HG02885 (cell line): ENCODE measurements at regions not wholly inside any gene's neighbourhood (a gene's known extent, or its start where the extent isn't known, plus 50 kb on each side); places are given as distances from the start of the nearest gene placed in this dataset.
"Not testable (repeated sequence)": the region's sequence is repeated elsewhere in the genome, so short reads cannot be mapped to it uniquely, and the experiment has no call there.

Experiments
- ATAC-seq: cut with Tn5 transposase; IDR thresholded peaks from one replicate; pipeline ENCODE4 v1.9.1; 2021; ENCODE audit warnings: mild to moderate bottlenecking; ENCODE audit not compliant: unreplicated experiment, poor library complexity

GRCh38 chr21:28336314-28336713 is 656.4 kb downstream of the LTN1 start:
- no peak for ATAC-seq

- ATAC-seq, result no peak
Observed at GRCh38 chr21:28334407-28334806, 658.3 kb downstream of the LTN1 start.

GRCh38 chr21:28333578-28334075 is 659.0 kb downstream of the LTN1 start:
- no peak for ATAC-seq

GRCh38 chr21:28332796-28333195 is 659.9 kb downstream of the LTN1 start:
- no peak for ATAC-seq

- ATAC-seq, result no peak
Observed at GRCh38 chr21:28325618-28326017, 667.1 kb downstream of the LTN1 start.

GRCh38 chr21:28324690-28325089 is 668.0 kb downstream of the LTN1 start:
- no peak for ATAC-seq

GRCh38 chr21:28317177-28317950 is 675.3 kb downstream of the LTN1 start:
- no peak for ATAC-seq

- no peak for ATAC-seq
Observed at GRCh38 chr21:28311411-28312190, 681.1 kb downstream of the LTN1 start.

GRCh38 chr21:28310711-28311110 is 682.0 kb downstream of the LTN1 start:
- ATAC-seq, result no peak

GRCh38 chr21:28310171-28310685 is 682.4 kb downstream of the LTN1 start:
- ATAC-seq, result no peak

- no peak for ATAC-seq
Observed at GRCh38 chr21:28309596-28309995, 683.1 kb downstream of the LTN1 start.

GRCh38 chr21:28308516-28308915 is 684.2 kb downstream of the LTN1 start:
- no peak for ATAC-seq

- no peak for ATAC-seq
Observed at GRCh38 chr21:28299946-28300345, 692.7 kb downstream of the LTN1 start.

- no peak for ATAC-seq
Observed at GRCh38 chr21:28298251-28298672, 694.4 kb downstream of the LTN1 start.

GRCh38 chr21:28294051-28294450 is 698.6 kb downstream of the LTN1 start:
- no peak for ATAC-seq

GRCh38 chr21:28283641-28284490 is 708.8 kb downstream of the LTN1 start:
- ATAC-seq, result no peak

- no peak for ATAC-seq
Observed at GRCh38 chr21:28282833-28283232, 709.8 kb downstream of the LTN1 start.

- ATAC-seq, result not testable (repeated sequence)
Observed at GRCh38 chr21:28281357-28281756, 711.3 kb downstream of the LTN1 start.

GRCh38 chr21:28280611-28281010 is 712.1 kb downstream of the LTN1 start:
- no peak for ATAC-seq

GRCh38 chr21:28277324-28277723 is 715.4 kb downstream of the LTN1 start:
- ATAC-seq, result no peak
